WTC11 (cell line): ENCODE measurements at regions not wholly inside any gene's neighbourhood (a gene's known extent, or its start where the extent isn't known, plus 50 kb on each side); places are given as distances from the start of the nearest gene placed in this dataset.
A peak's percentile ranks its signal among the peaks of the same experiment; 100 is the strongest.

Experiments used
- ATAC-seq: fragments of 200-7000 bp; cut with Tn5 transposase; 2 replicates; pipeline ENCODE4 v1.10.0; 2021; ENCODE audit warnings: mild to moderate bottlenecking, moderate library complexity
- CTCF ChIA-PET: fragments of 300-600 bp; sonication (Branson Sonifier 250); formaldehyde crosslinking; loops from one replicate; lab custom pipeline; 2021; ENCODE audit warnings: antibody characterized with exemption; lab: Charles Lee
- POLR2A ChIA-PET: fragments of 350-600 bp; sonication (Branson Sonifier 250); formaldehyde crosslinking; loops from one replicate; lab custom pipeline; 2021; ENCODE audit warnings: antibody characterized with exemption; lab: Charles Lee
- DNase-seq: peaks from one replicate; pipeline ENCODE4 v3.0.0; 2021; ENCODE audit warnings: low spot score
- H3K27ac Mint-ChIP-seq: 2 replicates; pipeline ENCODE4 v1.8.0; 2021; ENCODE audit warnings: mixed read lengths
- H3K27me3 Mint-ChIP-seq: 2 replicates; pipeline ENCODE4 v1.8.0; 2021; ENCODE audit warnings: low read depth, mild to moderate bottlenecking, moderate library complexity, mixed read lengths
- H3K36me3 Mint-ChIP-seq: 2 replicates; pipeline ENCODE4 v1.8.0; 2021; ENCODE audit warnings: mixed read lengths
- H3K4me1 Mint-ChIP-seq: 2 replicates; pipeline ENCODE4 v1.8.0; 2022; ENCODE audit warnings: mixed read lengths
- H3K4me3 Mint-ChIP-seq: 2 replicates; pipeline ENCODE4 v1.8.0; 2021; ENCODE audit warnings: mild to moderate bottlenecking, moderate library complexity, mixed read lengths
- H3K9me3 Mint-ChIP-seq: 2 replicates; pipeline ENCODE4 v1.8.0; 2021; ENCODE audit warnings: mixed read lengths
- ATF2 ChIP-seq: sonication (generic); formaldehyde crosslinking; IDR thresholded peaks from 2 replicates; pipeline ENCODE4 v1.8.1; 2022; ENCODE audit warnings: low read depth, missing genetic modification reagents, borderline replicate concordance
- CREM ChIP-seq: sonication (generic); formaldehyde crosslinking; IDR thresholded peaks from 2 replicates; pipeline ENCODE4 v1.8.1; 2022; ENCODE audit warnings: mild to moderate bottlenecking, missing genetic modification reagents, moderate library complexity
- ELF4 ChIP-seq: sonication (generic); formaldehyde crosslinking; IDR thresholded peaks from 2 replicates; pipeline ENCODE4 v1.8.1; 2022; ENCODE audit warnings: low read depth, mild to moderate bottlenecking, moderate library complexity, missing genetic modification reagents
- EMX1 ChIP-seq: fragments of 250-450 bp; sonication (Bioruptor Pico); IDR thresholded peaks from 2 replicates; pipeline ENCODE4 v1.8.0; 2021; ENCODE audit warnings: mild to moderate bottlenecking
- FOXK1 ChIP-seq: sonication (generic); formaldehyde crosslinking; IDR thresholded peaks from 2 replicates; pipeline ENCODE4 v1.8.0; 2022; ENCODE audit warnings: mild to moderate bottlenecking, moderate library complexity, missing genetic modification reagents
- GABPB1 ChIP-seq: sonication (generic); formaldehyde crosslinking; IDR thresholded peaks from 2 replicates; pipeline ENCODE4 v1.8.1; 2023; ENCODE audit warnings: mild to moderate bottlenecking, missing genetic modification reagents
- GTF2I ChIP-seq: fragments of 250-450 bp; sonication (Bioruptor Pico); conservative IDR thresholded peaks from 2 replicates; pipeline ENCODE4 v1.4.0; 2021; ENCODE audit warnings: mild to moderate bottlenecking
- JUN ChIP-seq: sonication (generic); formaldehyde crosslinking; IDR thresholded peaks from 2 replicates; pipeline ENCODE4 v1.8.0; 2023; ENCODE audit warnings: mild to moderate bottlenecking, missing genetic modification reagents
- KAT7 ChIP-seq: sonication (generic); formaldehyde crosslinking; IDR thresholded peaks from 2 replicates; pipeline ENCODE4 v1.8.1; 2023; ENCODE audit warnings: missing genetic modification reagents, mild to moderate bottlenecking, borderline replicate concordance
- NFYB ChIP-seq: sonication (generic); formaldehyde crosslinking; conservative IDR thresholded peaks from 2 replicates; pipeline ENCODE4 v1.8.0; 2022; ENCODE audit warnings: low read depth, missing genetic modification reagents
- PRDM15 ChIP-seq: sonication (generic); formaldehyde crosslinking; IDR thresholded peaks from 2 replicates; pipeline ENCODE4 v1.8.0; 2022; ENCODE audit warnings: missing genetic modification reagents
- PREB ChIP-seq: sonication (generic); formaldehyde crosslinking; IDR thresholded peaks from 2 replicates; pipeline ENCODE4 v1.8.1; 2022; ENCODE audit warnings: mild to moderate bottlenecking, missing genetic modification reagents, moderate library complexity, borderline replicate concordance
- PRRX2 ChIP-seq: fragments of 250-450 bp; sonication (Bioruptor Pico); IDR thresholded peaks from 2 replicates; pipeline ENCODE4 v1.8.0; 2021; ENCODE audit warnings: mild to moderate bottlenecking
- RELA ChIP-seq: sonication (generic); formaldehyde crosslinking; IDR thresholded peaks from 2 replicates; pipeline ENCODE4 v1.8.1; 2022; ENCODE audit warnings: missing genetic modification reagents, mild to moderate bottlenecking, borderline replicate concordance
- SMAD4 ChIP-seq: sonication (generic); formaldehyde crosslinking; IDR thresholded peaks from 2 replicates; pipeline ENCODE4 v1.8.0; 2022; ENCODE audit warnings: mild to moderate bottlenecking, missing genetic modification reagents
- SOX15 ChIP-seq: fragments of 250-450 bp; sonication (Bioruptor Pico); IDR thresholded peaks from 2 replicates; pipeline ENCODE4 v1.9.0; 2021; ENCODE audit warnings: mild to moderate bottlenecking
- USF1 ChIP-seq: sonication (generic); formaldehyde crosslinking; IDR thresholded peaks from 2 replicates; pipeline ENCODE4 v1.8.0; 2022; ENCODE audit warnings: mild to moderate bottlenecking, missing genetic modification reagents
- ZBTB21 ChIP-seq: sonication (generic); formaldehyde crosslinking; IDR thresholded peaks from 2 replicates; pipeline ENCODE4 v1.8.1; 2023; ENCODE audit warnings: mild to moderate bottlenecking, missing genetic modification reagents, borderline replicate concordance
- ZMAT4 ChIP-seq: fragments of 250-450 bp; sonication (Bioruptor Pico); IDR thresholded peaks from 2 replicates; pipeline ENCODE4 v1.9.0; 2021; ENCODE audit warnings: mild to moderate bottlenecking
- ZNF219 ChIP-seq: sonication (generic); formaldehyde crosslinking; IDR thresholded peaks from 2 replicates; pipeline ENCODE4 v1.8.0; 2023; ENCODE audit warnings: missing genetic modification reagents, mild to moderate bottlenecking, borderline replicate concordance
- ZNF232 ChIP-seq: sonication (generic); formaldehyde crosslinking; IDR thresholded peaks from 2 replicates; pipeline ENCODE4 v1.8.0; 2022; ENCODE audit warnings: mild to moderate bottlenecking, missing genetic modification reagents
- ZNF671 ChIP-seq: fragments of 250-450 bp; sonication (Bioruptor Pico); IDR thresholded peaks from 2 replicates; pipeline ENCODE4 v1.8.0; 2021; ENCODE audit warnings: mild to moderate bottlenecking

- Mint-ChIP-seq H3K9me3 (no peaks in the 10 kb centered on the region), H3K4me1 (peaks cover 21% of the 10 kb centered on the region), H3K4me3 (no peak overlapping the region)
- peak; percentile 88 for ATAC-seq
- ChIA-PET CTCF (interaction anchor here (0.6 to 2.7 kb wide), 7 partner anchors 12 to 308 kb away, joined by 3 to 22 read pairs (median 4); no protein-coding TSS in a partner anchor), POLR2A (no interaction called here)
- peak; percentile 32 for DNase-seq
- TF ChIP-seq USF1, result no peak
- no peak for TF ChIP-seq JUN (CRISPR knock-in tag)
- TF ChIP-seq ZNF219, result no peak
- no peak for TF ChIP-seq GABPB1 (CRISPR knock-in tag)
- TF ChIP-seq ELF4 (CRISPR knock-in tag), result no peak
- no peak for TF ChIP-seq SMAD4
- TF ChIP-seq KAT7 (CRISPR knock-in tag), result no peak
- TF ChIP-seq PRDM15, result no peak
- no peak for TF ChIP-seq ZNF232
- TF ChIP-seq ATF2 (CRISPR knock-in tag), result no peak
- TF ChIP-seq, all 79 proteins: peak for 0
- no peaks in the 10 kb centered on the region for H3K27me3 Mint-ChIP-seq
- no peak overlapping the region for H3K27ac Mint-ChIP-seq
- no peaks in the 10 kb centered on the region for H3K36me3 Mint-ChIP-seq
Measured at GRCh38 chr11:42974510-42975179, 337.2 kb upstream of the API5 start.

- H3K4me1 Mint-ChIP-seq, result peaks cover 26% of the 10 kb centered on the region
Measured at GRCh38 chr11:42975180-42975529, 336.6 kb upstream of the API5 start.

More at GRCh38 chr11:42975180-42975529, 336.6 kb upstream of the API5 start:
- ChIA-PET CTCF (interaction anchor here (0.6 to 2.7 kb wide), 7 partner anchors 11 to 307 kb away, joined by 3 to 22 read pairs (median 4); no protein-coding TSS in a partner anchor), POLR2A (no interaction called here)
- Mint-ChIP-seq H3K36me3 (no peaks in the 10 kb centered on the region), H3K27me3 (no peaks in the 10 kb centered on the region), H3K9me3 (no peaks in the 10 kb centered on the region), H3K4me3 (no peak overlapping the region), H3K27ac (no peak overlapping the region)
- TF ChIP-seq GTF2I (CRISPR knock-in tag) (no peak), PRRX2 (CRISPR knock-in tag) (no peak), ZNF671 (no peak), ZMAT4 (CRISPR knock-in tag) (no peak), PREB (CRISPR knock-in tag) (no peak), ZNF219 (no peak), EMX1 (CRISPR knock-in tag) (no peak), SOX15 (no peak), CREM (CRISPR knock-in tag) (no peak), FOXK1 (CRISPR knock-in tag) (no peak), NFYB (no peak), RELA (CRISPR knock-in tag) (no peak), ELF4 (CRISPR knock-in tag) (no peak), ZBTB21 (CRISPR knock-in tag) (no peak)
- ATAC-seq (no peak), DNase-seq (no peak)
